Lung (tissue), 11 donors: ENCODE measurements at regions not wholly inside any gene's neighbourhood (a gene's known extent, or its start where the extent isn't known, plus 50 kb on each side); places are given as distances from the start of the nearest gene placed in this dataset.

Source experiments
- ATAC-seq: fragments of 200-7000 bp; cut with Tn5 transposase; one replicate; pipeline ENCODE4 v1.9.1; 2020; ENCODE audit warnings: moderate number of reproducible peaks; ENCODE audit not compliant: insufficient read depth, low FRiP score
- DNase-seq, 3 donors: peaks; one replicate each; pipeline ENCODE4 v3.0.0-alpha.2; 2013 to 2017
- H3K27ac ChIP-seq, 2 donors: one replicate each; pipeline ENCODE4 v1.5.1; 2013; ENCODE audit warnings: mild to moderate bottlenecking in 2 of 2, moderate library complexity in 2 of 2, control low read depth in 1 of 2, inconsistent platforms in 1 of 2, low read depth in 1 of 2, low read length in 1 of 2
- H3K27me3 ChIP-seq, 3 donors: one replicate each; pipeline ENCODE4 v1.5.1; 2013; ENCODE audit warnings: low read length in 2 of 3; ENCODE audit not compliant: control insufficient read depth in 3 of 3, insufficient read depth in 3 of 3
- H3K36me3 ChIP-seq, 4 donors: one replicate each; pipeline ENCODE4 v1.5.1; 2013; ENCODE audit warnings: low read length in 4 of 4, mild to moderate bottlenecking in 1 of 4, moderate library complexity in 1 of 4; ENCODE audit not compliant: control insufficient read depth in 4 of 4, insufficient read depth in 4 of 4
- H3K4me1 ChIP-seq, 5 donors: one replicate each; pipeline ENCODE4 v1.5.1; 2013; ENCODE audit warnings: low read length in 5 of 5, mild to moderate bottlenecking in 2 of 5, moderate library complexity in 1 of 5; ENCODE audit not compliant: control insufficient read depth in 5 of 5, insufficient read depth in 5 of 5
- H3K4me3 ChIP-seq: one replicate; pipeline ENCODE4 v1.5.1; 2013; ENCODE audit warnings: mild to moderate bottlenecking, control low read depth, moderate library complexity
- H3K9ac ChIP-seq, 2 donors: one replicate each; pipeline ENCODE4 v1.5.1; 2013; ENCODE audit warnings: low read length in 2 of 2, control low read depth in 1 of 2; ENCODE audit not compliant: insufficient read depth in 1 of 2
- H3K9me3 ChIP-seq, 4 donors: one replicate each; pipeline ENCODE4 v1.5.1; 2013; ENCODE audit warnings: low read length in 3 of 4, mild to moderate bottlenecking in 1 of 4, moderate library complexity in 1 of 4; ENCODE audit not compliant: control insufficient read depth in 4 of 4, insufficient read depth in 3 of 4
- WGBS, 2 donors: extraction: QIAGEN DNeasy Blood & Tissue Kit; methylation state at CpG; one replicate each; pipeline ENCODE4 v1.1.7; 2013; 5-methylcytosine and 5-hydroxymethylcytosine counted together
- TF ChIP-seq, protein P1 (sequence below): IDR thresholded peaks from 2 replicates; pipeline ENCODE4 v1.5.1; 2012; ENCODE audit warnings: mild to moderate bottlenecking; ENCODE audit errors: control extremely low read depth, extremely low read depth
- donor health status: control.
- donor health status: control.
- donor health status: Bipolar disorder and iron deficiency.
- donor health status: healthy.
- donor health status: DM: yes; HTN: yes; CAD: no.

DNA sequence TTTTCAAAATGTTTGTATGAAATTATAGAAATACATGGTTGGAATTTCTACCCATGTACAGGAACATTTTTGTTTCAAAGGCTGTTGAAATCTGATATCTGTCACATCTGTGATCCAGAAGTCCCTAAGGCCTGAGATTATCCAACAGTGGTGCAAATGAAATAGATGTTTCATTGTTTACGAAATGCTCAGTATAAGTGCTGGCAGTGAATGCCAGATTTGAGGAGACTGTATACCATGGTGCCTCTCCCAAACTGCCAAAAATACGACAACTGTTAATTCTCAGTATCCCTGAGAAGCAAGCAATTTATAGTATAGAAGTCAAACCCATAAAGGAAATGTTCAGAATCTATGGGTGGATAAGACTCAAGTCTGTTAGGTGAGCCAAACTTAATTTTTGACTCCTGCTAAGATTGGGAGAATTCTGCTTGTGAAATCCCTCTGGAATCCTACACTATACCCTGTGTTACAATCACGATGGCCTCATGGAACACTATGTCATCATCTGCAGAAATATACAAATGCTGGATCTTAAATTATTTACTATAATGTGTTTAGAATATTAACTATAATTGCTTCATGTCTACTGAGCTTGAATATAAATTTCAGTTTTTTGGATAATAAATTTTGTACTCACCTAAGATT, 71.2 kb upstream of the DOCK10 start:
- no peaks in the 10 kb centered on the region for H3K9me3 ChIP-seq
- TF ChIP-seq, protein P1, sequence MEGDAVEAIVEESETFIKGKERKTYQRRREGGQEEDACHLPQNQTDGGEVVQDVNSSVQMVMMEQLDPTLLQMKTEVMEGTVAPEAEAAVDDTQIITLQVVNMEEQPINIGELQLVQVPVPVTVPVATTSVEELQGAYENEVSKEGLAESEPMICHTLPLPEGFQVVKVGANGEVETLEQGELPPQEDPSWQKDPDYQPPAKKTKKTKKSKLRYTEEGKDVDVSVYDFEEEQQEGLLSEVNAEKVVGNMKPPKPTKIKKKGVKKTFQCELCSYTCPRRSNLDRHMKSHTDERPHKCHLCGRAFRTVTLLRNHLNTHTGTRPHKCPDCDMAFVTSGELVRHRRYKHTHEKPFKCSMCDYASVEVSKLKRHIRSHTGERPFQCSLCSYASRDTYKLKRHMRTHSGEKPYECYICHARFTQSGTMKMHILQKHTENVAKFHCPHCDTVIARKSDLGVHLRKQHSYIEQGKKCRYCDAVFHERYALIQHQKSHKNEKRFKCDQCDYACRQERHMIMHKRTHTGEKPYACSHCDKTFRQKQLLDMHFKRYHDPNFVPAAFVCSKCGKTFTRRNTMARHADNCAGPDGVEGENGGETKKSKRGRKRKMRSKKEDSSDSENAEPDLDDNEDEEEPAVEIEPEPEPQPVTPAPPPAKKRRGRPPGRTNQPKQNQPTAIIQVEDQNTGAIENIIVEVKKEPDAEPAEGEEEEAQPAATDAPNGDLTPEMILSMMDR = no peak
- H3K4me3 ChIP-seq = no peak overlapping the region
- no peak for DNase-seq
- no peaks in the 10 kb centered on the region for H3K27me3 ChIP-seq
- H3K9ac ChIP-seq = no peak overlapping the region
- no peak for ATAC-seq
- no peak overlapping the region for H3K27ac ChIP-seq
- WGBS, 2 donors = 89% methylated on average over 3 of the region's 3 CpGs
- H3K36me3 ChIP-seq = no peaks in the 10 kb centered on the region
- peaks cover 0 to 4% (median 0%) of the 10 kb centered on the region in 5 donors for H3K4me1 ChIP-seq

DNA sequence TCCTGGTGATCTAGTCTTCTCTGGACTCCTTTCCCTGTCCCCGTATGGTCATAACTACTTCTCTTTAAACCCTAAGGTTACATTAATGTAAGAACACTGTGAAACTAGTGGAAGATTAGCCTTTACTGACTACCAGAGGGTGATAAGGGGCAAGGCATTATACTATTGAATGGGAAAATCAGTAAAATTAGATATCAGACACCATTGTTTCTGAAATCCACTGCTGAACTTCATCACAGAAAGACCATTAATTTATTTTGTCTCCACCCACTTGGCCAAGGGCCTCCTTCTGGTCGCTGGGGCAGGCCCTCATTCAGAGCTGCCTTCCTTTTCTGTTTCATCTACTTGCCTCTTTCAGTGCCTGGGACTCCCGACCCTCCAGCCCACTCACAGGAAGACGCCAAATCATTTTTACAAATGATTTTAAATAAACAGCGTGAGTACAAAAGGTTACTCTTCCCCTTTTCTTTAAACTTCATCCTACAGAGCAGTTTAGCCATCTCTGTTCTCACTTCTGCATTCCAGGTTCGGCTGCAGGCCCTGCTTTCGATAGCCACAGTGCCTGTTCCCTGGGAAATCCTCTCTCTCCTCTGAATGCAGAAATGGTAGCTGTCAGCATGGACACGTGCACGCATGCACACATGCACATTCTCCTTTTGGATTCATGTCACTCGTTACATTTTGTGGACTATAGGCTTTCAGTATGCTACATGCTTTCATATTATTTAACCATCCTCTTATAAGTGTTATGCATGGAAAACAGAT, 70.3 kb upstream of the DOCK10 start:
- Histone ChIP-seq H3K36me3 (no peaks in the 10 kb centered on the region), H3K27me3 (no peaks in the 10 kb centered on the region), H3K4me1 (peaks cover 0 to 4% (median 0%) of the 10 kb centered on the region in 5 donors), H3K4me3 (no peak overlapping the region), H3K9me3 (no peaks in the 10 kb centered on the region), H3K9ac (no peak overlapping the region), H3K27ac (no peak overlapping the region)
- ATAC-seq (no peak), DNase-seq (no peak)
- TF ChIP-seq, protein P1 = no peak
- 62 to 65% methylated on average over 10 of the region's 10 CpGs for WGBS, 2 donors

DNA sequence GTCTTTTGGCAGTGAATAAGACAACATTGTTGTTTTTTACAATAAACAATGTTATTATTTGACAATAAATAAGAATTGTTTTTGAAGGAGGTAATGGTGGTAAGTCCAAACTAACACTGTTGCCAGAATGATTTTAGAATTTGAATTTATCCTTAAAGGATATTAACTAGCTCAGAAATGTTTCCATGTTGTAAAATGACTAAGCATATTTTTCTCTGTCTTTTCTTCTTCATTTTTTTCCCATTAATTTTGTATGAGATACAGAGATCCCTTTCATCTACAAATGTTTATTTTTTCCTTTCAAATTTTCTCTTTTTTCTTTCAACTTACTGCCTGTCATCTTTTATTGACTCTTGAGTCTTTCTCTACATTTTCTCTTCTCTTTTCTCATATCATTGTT, 66.5 kb upstream of the DOCK10 start:
- Histone ChIP-seq H3K4me3 (no peak overlapping the region), H3K9me3 (no peaks in the 10 kb centered on the region), H3K27ac (no peak overlapping the region), H3K27me3 (no peaks in the 10 kb centered on the region), H3K36me3 (no peaks in the 10 kb centered on the region), H3K4me1 (peaks cover 0 to 4% (median 0%) of the 10 kb centered on the region in 5 donors), H3K9ac (no peak overlapping the region)
- TF ChIP-seq, protein P1 = no peak
- no peak for DNase-seq
- ATAC-seq = no peak
